ENCODE measurements at regions not wholly inside any gene's neighbourhood (a gene's known extent, or its start where the extent isn't known, plus 50 kb on each side); places are given as distances from the start of the nearest gene placed in this dataset.

GRCh38 chr3:160130950-160131349 is 94.3 kb upstream of the C3orf80 start:
- DNase-seq (ENCODE audit: low spot score) = no peak
- Histone ChIP-seq H3K36me3 (replicated peaks in 1 of 2; ENCODE audit: control insufficient read depth in 1 of 2, insufficient read depth in 2 of 2, low read length in 2 of 2) (no peaks in the 10 kb centered on the region), H3K4me2 (ENCODE audit: low read depth, low read length) (no peak overlapping the region), H3K27ac (ENCODE audit: extremely low read length, insufficient read depth, low read length) (no peak overlapping the region), H3K4me1 (ENCODE audit: insufficient read depth, low read length) (no peaks in the 10 kb centered on the region), H4K20me1 (ENCODE audit: insufficient read depth, low read length) (no peaks in the 10 kb centered on the region), H3K79me2 (ENCODE audit: insufficient read depth, low read length) (no peaks in the 10 kb centered on the region), H3K9me3 (ENCODE audit: low read length) (no peaks in the 10 kb centered on the region), H3K4me3 (replicated peaks in 1 of 3; ENCODE audit: insufficient read depth in 1 of 3, low read depth in 2 of 3, low read length in 3 of 3) (no peak overlapping the region), H3K27me3 (ENCODE audit: control insufficient read depth in 1 of 2, insufficient read depth in 2 of 2, low read length in 2 of 2) (no peaks in the 10 kb centered on the region), H3K9ac (ENCODE audit: insufficient read depth, low read depth, low read length) (no peak overlapping the region), H2AFZ (ENCODE audit: low read length) (no peak overlapping the region)
- no peak for ATAC-seq
- intact Hi-C loops (cut with micrococcal nuclease; ENCODE audit: unreplicated experiment) = loop anchor here (5.0 kb wide), 1 partner anchor 84 kb away; no protein-coding TSS in a partner anchor
- no TSS peak for BruUV-seq (replicated peaks)
- FAIRE-seq = no peak
- in situ Hi-C loops (cut with HindIII; ENCODE audit: extremely low pct_ligation_motif_present, low pct_unique_long_range_greater_than_20kb) = loop anchor here (5.0 kb wide), 1 partner anchor 94 kb away; no protein-coding TSS in a partner anchor
- 58% methylated on average over 2 of the region's 2 CpGs for WGBS (ENCODE audit: low lambda C conversion rate)
- ChIA-PET CTCF (ENCODE audit: low intra/inter-chr PET ratio, low total read pairs) (no interaction called here), POLR2A (no interaction called here)
- TF ChIP-seq ZC3H13 (CRISPR knock-in tag; IDR thresholded peaks at IDR 0.05) (no peak), ZNF143 (CRISPR knock-in tag; IDR thresholded peaks at IDR 0.05) (no peak)

GRCh38 chr3:160132226-160132625 is 93.0 kb upstream of the C3orf80 start:
- no peaks in the 10 kb centered on the region for H3K79me2 ChIP-seq (ENCODE audit: insufficient read depth, low read length)
- intact Hi-C loops (cut with micrococcal nuclease; ENCODE audit: unreplicated experiment) = loop anchor here (5.0 kb wide), 1 partner anchor 85 kb away; no protein-coding TSS in a partner anchor
- TF ChIP-seq KLF9 (CRISPR knock-in tag; IDR thresholded peaks at IDR 0.05; ENCODE audit: low read depth) = no peak
- TF ChIP-seq, protein P1, sequence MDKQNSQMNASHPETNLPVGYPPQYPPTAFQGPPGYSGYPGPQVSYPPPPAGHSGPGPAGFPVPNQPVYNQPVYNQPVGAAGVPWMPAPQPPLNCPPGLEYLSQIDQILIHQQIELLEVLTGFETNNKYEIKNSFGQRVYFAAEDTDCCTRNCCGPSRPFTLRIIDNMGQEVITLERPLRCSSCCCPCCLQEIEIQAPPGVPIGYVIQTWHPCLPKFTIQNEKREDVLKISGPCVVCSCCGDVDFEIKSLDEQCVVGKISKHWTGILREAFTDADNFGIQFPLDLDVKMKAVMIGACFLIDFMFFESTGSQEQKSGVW (CRISPR knock-in tag; IDR thresholded peaks at IDR 0.05; ENCODE audit: borderline replicate concordance) = no peak
- TF ChIP-seq RFXANK (CRISPR knock-in tag; IDR thresholded peaks at IDR 0.05) = no peak
- TF ChIP-seq ZSCAN31 (CRISPR knock-in tag; IDR thresholded peaks at IDR 0.05; ENCODE audit: low read depth) = no peak
- no peak for TF ChIP-seq TEAD3 (CRISPR knock-in tag; optimal IDR thresholded peaks at IDR 0.05; ENCODE audit: borderline replicate concordance)
- no peak for TF ChIP-seq BORCS8-MEF2B (CRISPR knock-in tag; IDR thresholded peaks at IDR 0.05)
- no peak for TF ChIP-seq ZC3H4 (CRISPR knock-in tag; IDR thresholded peaks at IDR 0.05; ENCODE audit: borderline replicate concordance)
- TF ChIP-seq HINFP (CRISPR knock-in tag; IDR thresholded peaks at IDR 0.05; ENCODE audit: low read depth) = no peak
- TF ChIP-seq ZKSCAN8 (CRISPR knock-in tag; IDR thresholded peaks at IDR 0.05; ENCODE audit: borderline replicate concordance) = no peak
- H3K27ac ChIP-seq (ENCODE audit: extremely low read length, insufficient read depth, low read length) = no peak overlapping the region
- no TSS peak for BruUV-seq (replicated peaks)
- ATAC-seq = no peak
- no peak for DNase-seq (ENCODE audit: low spot score)
- no peaks in the 10 kb centered on the region for H3K36me3 ChIP-seq (replicated peaks in 1 of 2; ENCODE audit: control insufficient read depth in 1 of 2, insufficient read depth in 2 of 2, low read length in 2 of 2)
- ChIA-PET CTCF (ENCODE audit: low intra/inter-chr PET ratio, low total read pairs) (no interaction called here), POLR2A (no interaction called here)
- H3K9ac ChIP-seq (ENCODE audit: insufficient read depth, low read depth, low read length) = no peak overlapping the region
- no peak overlapping the region for H3K4me2 ChIP-seq (ENCODE audit: low read depth, low read length)
- no peak for FAIRE-seq
- H3K27me3 ChIP-seq (ENCODE audit: control insufficient read depth in 1 of 2, insufficient read depth in 2 of 2, low read length in 2 of 2) = no peaks in the 10 kb centered on the region
- H2AFZ ChIP-seq (ENCODE audit: low read length) = no peak overlapping the region
- no peaks in the 10 kb centered on the region for H3K9me3 ChIP-seq (ENCODE audit: low read length)
- no peaks in the 10 kb centered on the region for H3K4me1 ChIP-seq (ENCODE audit: insufficient read depth, low read length)
- in situ Hi-C loops (cut with HindIII; ENCODE audit: extremely low pct_ligation_motif_present, low pct_unique_long_range_greater_than_20kb) = loop anchor here (5.0 kb wide), 1 partner anchor 95 kb away; no protein-coding TSS in a partner anchor
- WGBS (ENCODE audit: low lambda C conversion rate) = 51% methylated on average over 4 of the region's 4 CpGs
- H4K20me1 ChIP-seq (ENCODE audit: insufficient read depth, low read length) = no peaks in the 10 kb centered on the region
- H3K4me3 ChIP-seq (replicated peaks in 1 of 3; ENCODE audit: insufficient read depth in 1 of 3, low read depth in 2 of 3, low read length in 3 of 3) = no peak overlapping the region
